GM19438 (cell line): ENCODE measurements at regions not wholly inside any gene's neighbourhood (a gene's known extent, or its start where the extent isn't known, plus 50 kb on each side); places are given as distances from the start of the nearest gene placed in this dataset.

Experiments
- ATAC-seq: cut with Tn5 transposase; IDR thresholded peaks from one replicate; pipeline ENCODE4 v1.9.1; 2021; ENCODE audit warnings: low read depth; ENCODE audit not compliant: unreplicated experiment

DNA sequence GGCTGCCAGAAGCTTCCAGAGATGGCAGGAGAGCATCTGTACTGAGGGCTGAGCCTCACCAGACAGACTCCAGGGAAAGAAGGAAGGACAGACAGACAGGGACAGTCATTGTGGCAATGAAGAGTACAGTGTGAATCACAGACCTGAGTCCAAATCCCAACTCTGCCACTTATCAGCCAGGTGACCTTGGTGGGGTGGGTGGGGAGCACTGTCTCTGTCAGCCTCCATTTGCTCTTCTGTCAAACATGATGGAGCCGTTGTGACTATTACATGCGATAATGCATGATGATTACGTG, 85.9 kb upstream of the FSTL4 start:
- ATAC-seq: no peak

DNA sequence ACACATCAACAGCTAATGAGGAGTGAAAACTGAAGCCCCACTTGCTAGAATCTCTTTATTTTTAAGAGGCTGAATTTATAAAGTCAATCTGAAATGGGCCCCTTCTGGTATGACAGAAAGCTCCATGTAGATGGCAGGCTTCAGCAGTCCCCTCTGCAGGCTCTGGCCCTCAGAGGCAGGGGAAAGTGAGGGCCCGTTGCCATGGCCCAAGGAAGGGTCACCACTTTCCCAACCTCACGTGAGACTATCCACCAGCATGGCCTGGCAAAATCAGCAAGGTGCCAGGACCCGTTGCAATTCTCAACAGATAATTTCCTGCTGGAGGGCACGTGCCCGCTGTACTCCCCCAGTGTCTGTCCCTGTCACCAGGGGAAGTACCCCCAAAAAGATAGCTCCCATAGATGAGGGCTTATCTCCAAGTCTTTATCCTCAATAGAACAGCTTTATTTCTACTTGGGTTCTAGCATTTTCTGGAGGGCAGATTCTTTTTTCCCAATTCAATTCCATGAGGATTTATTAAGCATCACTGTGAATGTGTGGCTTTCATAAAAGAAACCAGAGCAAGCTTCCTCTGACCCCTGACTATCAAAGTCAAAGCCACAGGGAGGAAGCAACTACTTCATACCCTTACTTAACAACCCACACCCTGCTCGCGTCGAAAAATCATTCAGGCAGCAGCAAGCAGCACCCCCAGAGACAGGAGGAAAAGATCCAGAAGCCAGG, 85.4 kb upstream of the FSTL4 start:
- ATAC-seq: no peak

DNA sequence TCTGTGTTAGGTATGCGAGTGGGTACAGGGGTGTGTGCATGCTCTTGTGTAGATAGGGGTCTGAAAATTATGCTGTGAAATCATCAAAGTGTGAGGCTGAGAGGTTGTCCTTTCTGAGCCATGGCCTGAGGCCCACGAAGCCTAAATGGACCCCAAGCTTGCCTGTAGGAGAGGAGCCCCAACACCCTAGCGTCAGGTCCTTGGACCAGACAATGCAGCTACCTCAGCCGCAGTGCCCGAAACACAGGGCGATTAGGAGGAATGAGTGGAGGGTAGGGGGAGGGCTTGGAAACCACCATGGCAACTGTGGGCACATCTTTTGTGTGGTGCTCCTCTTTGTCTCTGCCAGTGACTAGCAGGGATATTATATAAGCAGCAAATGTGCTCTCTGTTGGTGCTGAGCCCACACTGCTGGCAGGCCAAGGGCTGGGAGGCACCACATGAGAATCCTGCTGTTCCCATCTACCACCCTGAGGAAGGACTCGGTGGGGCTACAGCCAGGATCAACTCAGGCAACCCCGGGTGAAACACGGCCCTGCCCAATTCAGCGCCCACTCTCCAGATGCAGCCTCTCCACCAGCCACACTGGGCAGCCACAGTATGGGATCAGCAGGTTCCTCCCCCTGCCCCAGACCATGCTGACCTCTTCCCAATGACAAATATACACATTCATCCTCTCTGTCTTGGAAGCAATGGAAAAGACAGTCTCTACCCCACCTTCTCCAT, 84.6 kb upstream of the FSTL4 start:
- no peak for ATAC-seq

DNA sequence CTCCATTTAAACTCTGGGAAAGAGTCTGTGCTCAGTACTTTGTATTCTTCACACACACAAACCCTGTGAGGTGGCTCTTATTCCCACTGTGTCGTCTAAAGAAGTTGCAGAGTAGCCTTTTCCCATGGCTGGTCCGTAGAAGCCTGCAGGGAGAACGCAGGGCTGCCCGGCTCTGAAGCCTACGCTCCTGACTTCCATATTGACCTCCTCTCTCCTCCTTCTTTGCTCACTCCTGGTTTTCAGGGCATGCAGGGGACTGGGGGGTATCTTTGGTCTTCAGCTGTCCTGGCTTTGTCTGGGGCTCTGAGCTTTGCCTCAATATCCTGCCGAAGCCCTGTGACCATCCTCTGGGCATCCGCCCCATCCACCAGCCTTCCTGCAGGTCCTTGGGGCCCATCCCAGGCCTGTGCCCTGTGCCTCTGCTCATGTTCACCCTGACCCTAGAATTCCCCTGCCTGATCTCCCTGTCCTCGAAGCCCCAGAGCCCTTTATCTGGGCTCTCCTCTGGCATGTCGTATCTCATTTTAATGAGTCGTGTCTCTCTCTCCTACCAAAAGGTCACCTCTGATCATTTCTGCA, 83.8 kb upstream of the FSTL4 start:
- ATAC-seq: no peak

DNA sequence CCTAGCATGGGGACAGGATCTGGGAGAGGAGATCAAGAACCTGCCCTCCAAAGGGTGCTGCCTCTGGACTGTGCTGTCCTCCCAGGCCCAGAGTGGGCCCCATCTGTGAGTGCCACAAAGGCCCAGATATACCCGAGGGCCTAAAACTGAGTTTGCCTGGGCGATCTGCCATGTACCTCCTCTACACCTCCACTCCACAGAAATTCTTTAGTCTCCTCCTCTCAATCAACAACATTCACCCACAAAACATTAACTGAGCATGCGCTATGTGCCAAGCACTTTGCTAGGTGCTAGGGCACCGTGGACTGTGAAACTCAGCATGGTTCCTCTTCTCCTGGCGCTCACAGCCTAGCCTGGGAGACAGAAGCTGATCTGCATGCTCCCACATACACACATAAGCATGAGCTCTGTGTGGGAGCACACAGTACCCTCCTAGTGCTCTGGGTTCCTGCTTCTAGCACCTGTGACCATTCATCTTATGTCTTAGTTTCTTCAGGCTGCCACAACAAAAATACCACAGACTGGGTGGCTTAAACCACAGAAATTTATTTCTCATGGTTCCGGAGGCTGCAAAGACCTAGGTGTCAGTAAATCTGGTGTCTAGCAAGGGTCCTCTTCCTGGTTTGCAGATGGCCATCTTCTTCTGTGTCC, 82.0 kb upstream of the FSTL4 start:
- no peak for ATAC-seq

DNA sequence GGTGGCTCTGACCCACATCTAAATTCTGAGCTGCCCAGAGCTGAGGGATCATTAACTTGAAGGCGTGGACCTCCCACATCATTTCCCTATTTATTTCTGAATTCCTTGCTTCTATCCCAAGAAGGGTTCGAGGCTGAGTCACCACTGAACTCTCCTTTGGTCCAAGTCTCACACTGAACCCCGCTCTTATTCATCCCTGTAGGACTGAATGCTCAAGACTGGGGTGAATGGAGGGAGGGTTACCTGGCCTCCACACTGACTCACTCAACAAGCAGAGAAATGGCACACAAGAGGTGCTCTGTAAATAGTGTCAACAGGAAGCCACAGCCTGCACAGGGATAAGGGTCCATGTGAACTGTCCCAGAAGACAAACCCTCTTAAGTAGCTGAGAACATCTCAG, 79.1 kb upstream of the FSTL4 start:
- no peak for ATAC-seq

DNA sequence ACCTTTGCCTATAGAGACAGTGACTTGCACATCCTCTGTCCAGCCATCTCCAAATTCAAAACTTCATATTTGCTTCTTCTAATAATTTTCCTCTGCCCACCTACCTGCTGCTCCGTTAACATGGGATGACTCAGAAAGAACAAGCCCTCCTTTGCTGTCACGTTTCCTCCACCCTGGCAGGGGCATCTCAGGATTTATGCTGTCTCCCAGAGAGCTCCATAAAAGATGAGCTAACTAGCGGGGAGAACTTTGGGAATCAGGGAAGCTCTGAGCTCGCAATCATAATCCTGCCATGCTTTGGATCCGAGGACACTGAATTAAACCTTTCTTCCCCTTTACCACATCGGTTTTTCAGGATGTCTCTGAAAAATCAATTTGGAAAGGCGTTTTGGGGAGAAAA, 78.4 kb upstream of the FSTL4 start:
- no peak for ATAC-seq

DNA sequence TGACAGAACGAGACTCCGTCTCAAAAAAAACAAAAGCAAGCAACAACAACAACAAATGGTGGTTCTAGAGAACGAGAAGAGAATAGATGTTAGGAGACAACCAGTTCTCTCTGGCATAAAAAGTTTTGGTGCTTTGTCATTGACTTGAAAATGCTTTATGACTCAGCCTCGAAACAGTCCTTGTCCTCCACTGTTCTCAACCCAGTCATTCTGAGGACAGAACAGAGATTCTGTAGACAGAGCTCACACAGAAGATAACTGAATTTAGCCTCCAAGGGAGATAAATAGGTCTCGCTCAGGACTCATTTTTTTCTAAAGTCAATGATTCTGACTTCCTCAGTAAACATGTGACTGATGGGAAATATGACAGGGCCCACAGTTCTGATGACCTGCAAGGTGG, 76.0 kb upstream of the FSTL4 start:
- ATAC-seq: no peak

DNA sequence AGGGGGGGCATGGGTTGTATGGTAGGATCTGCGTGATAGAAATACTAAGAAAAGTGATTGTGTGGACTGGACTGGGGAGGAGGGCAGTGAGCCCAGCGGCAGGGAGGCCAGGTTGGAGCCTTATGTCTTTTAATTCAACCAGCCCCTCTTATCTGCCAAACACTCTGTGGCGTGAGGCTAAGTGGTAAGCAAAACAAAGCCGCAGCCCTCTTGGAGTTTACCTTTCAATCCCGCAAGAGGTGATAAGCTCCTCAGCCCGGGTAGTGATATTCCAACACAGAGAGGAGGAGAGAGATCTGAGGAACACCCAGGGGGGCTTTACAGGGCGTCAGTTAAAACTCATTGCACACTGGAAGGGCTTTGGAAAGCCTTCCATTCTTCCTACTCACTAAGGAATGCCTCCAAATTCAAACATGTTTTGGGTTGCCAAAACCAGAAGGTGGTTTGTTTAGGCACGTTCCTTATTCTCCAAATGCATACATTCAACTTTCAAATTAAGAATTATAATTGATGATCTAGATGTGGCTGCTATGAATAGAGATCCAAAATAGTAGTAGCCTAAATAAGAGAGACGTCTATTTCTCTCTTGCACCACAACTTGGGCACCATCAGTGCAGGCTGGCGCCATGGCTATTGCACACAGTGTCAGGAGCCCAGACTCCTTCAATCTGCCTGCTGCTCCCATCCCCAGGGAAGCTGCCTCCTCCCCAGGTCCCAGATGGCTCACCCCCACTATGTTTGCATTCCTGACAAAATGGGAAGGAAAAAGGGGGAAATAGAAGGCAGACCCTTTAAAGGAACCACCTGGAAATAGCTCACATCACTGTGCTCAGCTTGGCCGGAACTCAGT, 75.1 kb upstream of the FSTL4 start:
- no peak for ATAC-seq

DNA sequence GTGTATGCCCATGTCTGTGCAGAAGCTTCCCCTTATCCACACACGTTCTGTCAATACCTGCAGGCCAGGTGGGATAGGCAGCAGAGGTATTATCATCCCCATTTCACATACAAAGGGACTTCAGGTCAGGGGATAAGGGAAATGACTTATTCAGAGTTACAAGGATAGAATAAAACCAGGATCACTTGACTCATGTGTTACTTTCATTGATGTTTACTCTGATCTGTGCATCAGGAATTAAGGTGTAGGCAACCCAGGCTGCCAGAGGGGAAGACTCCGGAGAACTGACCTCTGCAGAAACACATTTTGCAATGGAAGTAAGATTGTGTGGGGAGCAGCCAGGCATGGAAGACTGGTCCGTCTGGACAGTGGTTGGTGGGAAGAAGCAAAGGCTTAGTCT, 74.2 kb upstream of the FSTL4 start:
- ATAC-seq: no peak

DNA sequence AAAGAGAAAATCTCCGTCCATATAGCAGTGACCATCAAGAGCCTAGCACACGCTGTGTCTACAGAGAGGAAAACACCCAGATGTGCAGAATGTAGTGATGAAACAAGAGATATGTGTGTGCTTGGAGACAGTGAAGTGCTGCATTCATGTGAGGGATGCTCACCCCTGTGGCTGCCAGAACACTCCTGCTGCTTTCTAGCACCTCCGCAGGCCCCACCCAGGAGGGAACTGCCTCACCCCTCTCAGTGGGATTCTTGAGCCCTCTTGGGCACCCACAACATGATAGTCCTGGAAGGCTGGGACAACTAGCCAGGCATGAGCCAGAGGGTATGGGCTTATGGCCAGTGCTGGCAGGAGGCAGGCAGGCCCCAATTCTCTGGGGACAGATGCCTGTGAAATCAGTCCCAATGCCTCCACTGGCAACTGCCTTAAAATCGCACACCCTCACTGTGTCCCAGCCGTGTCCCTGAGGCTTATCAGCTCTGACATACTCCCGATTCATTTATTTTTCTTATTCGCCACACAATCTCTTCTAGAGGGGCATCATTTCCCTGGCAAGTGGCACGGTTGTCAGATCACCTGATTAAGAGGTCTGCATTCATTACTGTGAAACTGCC, 73.2 kb upstream of the FSTL4 start:
- ATAC-seq: no peak

DNA sequence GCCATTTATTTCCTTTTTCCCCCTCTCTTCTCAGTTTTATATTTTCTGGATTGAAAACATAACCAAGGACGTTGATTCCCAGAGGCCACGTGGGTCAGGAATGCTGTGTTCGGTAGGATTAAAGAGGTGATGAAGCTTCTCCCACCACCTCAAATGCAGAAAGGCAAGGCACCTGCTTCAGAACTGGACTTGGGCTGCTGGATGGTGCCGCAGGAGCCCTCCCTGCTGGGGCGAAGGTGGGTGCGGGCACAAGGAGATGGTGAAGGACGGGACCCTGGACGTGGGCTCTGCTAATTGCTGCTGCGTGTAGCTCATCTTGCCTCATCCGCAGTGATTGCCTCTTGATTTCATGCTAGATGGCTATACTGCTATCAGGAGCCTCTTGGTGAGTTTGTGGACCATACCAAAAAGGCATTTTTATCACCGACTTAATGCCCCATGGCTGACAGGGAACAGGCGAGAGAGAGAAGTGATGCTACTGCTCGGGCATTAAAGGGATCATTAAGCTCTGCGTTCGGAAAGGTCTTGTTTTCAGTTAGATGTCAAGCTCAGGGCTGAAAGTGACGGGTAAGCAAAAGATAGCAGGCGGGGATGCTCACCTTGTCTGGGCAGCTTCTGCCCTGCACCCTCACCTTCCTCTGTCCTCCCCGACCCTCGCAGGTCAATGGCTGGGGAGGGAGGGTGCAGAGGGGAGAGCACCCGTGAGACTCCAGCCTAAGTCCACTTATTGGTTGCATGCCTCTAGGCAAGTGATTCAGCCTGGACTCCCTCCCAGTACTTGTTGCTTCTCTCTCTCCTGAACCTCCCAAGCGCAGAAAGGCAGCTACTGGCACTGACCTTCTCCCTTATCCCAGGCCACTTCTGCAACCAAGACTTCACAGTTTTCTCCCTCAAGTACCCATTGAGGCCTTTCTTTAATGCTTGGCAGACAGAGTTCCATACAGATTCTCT, 71.6 kb upstream of the FSTL4 start:
- no peak for ATAC-seq

DNA sequence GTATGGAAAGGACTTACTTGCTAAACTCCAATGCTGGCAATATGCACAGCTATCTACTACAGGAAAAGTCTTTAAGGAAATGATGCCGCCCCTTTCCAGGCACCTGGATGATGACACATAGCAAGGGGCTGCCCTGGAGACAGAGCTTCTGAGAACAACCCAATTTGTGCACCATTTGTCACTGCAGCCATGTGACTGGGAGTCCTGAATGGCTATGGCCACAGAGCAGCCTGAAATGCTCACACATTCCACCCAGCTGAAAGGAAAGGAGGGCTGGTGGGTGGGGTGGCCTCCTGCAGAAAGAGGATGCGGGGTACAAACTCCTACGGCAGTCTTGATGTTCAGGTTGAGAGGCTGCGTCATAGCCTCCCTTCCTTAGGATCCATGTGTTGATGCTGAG, 70.1 kb upstream of the FSTL4 start:
- no peak for ATAC-seq

DNA sequence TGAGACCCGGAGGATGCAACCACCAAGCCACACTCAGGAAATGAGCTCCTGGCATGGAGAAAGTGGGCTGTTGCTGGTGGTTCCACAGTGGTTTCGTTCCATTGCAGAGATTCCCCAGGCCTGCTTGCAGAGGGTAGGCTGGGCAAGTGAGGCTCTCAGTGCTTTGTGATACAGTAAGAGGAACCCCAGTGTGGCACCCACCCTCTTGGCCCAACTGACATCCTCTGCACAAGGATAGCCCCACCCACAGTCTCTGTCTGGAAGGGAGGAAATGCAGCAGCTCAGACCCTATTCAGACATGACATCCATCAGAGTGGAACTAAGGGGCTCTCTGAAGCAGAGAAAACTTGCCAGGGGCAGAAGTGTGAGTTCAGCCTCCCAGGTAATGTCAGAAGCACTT, 69.6 kb upstream of the FSTL4 start:
- ATAC-seq: no peak

DNA sequence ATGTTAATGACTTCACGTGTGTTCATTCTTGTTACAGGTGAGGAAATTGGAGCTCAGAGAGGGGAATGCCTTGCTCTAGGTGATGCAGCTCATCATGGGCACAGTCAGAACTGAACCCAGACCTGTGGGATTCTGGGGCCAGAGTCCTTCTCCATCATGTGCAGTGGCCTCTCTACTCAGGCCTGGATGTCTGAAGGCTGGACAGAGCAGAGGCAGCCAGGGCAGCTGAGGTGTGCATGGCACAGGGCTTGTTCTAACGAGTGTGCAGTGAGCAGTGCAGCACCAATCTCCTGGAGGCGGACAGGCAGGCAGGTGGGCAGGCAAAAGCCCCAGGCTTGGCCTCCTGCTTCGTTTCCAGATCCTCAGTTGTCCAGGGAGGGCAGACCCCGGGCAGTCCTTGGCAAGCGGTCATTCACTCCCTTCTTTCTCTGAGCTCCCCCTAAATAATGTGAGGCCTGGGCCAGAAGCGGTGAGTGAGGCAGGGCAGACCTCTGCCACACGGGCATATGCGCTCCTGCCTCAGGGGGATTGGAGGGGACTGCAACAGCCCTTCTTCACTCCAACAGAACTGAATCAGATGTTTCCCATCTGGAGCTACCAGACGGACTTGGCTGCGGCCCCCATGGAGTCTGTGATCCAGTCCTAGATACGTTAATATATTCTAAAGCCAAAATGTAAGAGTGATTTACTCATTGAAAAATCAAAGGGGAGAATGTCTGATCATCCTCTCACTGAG, 68.7 kb upstream of the FSTL4 start:
- ATAC-seq: no peak

DNA sequence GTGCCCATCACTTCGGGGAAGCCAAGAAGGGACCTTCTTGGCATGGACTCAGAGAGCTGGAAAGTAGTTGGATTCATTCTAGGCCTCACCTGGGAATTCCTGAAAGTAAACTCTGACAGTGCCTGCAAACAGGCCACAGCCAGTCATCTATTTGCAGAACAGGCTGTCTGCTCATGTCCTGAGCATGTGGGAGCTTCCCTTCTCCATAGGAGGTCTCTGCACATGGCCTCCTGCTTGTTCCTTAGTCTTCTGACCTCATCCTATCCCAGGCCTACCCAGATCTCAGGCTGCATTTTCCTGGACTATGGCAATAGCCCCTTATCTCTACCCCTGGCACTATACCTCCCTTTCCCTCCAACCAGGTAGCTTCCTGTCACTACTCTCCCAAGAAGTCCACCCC, 67.2 kb upstream of the FSTL4 start:
- no peak for ATAC-seq

DNA sequence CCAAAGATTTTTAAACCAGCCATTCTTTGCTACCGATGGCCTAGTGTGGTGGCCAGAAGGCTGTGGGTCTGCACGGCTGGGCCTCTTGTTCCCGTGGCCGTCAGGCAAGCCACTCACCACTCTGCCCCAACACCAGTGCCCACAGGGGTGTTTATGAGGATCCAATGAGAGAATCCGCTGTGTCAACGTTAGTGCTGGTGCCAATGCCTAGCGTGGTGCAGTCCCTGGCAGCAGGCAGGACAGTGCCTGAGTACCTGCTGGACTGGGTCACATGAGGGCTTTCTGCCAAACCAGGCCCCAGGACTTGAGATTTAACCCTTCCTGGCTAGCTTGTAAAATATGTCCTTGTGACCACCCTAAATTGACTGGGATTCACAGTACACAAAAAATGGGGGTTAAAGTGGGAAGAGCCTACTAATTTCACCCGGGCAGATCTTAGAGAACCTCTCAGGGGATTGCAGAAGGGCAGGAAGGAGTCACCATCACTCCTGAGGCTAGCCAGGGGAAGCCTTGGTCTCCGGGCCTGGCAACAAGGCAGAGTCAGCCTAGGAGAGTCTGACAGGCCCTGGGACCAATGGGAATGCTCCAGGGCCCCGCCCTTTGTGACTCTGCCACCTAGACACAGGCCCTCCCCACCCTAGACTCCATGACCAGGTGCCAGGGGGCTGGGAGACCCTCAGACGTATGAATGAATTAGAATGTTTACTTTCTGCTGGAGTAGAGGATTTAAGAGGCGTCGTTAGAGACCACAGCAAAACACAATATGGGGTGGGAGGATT, 63.2 kb upstream of the FSTL4 start:
- ATAC-seq: no peak

DNA sequence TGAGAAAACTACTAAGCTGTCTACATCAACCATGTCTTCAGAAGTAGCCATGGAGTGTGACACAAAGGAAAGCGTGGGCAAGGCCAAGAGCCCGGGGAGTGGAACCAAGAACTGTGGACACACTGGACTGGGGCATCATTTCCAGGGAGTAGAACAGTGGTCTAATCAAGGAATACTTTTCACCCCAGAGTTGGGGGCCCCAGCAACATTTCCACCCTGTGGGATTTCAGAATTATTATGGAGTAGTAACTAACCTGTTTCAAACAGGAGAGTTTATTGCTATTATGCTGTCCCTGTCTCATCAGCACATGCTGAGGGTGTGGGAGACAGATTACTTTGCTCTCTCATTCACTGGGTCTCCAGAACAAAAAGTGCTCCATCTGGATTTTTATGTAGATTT, 58.0 kb upstream of the FSTL4 start:
- no peak for ATAC-seq
